ENCODE measurements at regions not wholly inside any gene's neighbourhood (a gene's known extent, or its start where the extent isn't known, plus 50 kb on each side); places are given as distances from the start of the nearest gene placed in this dataset.
"Not testable (repeated sequence)": the region's sequence is repeated elsewhere in the genome, so short reads cannot be mapped to it uniquely, and the experiment has no call there.

- no peaks in the 10 kb centered on the region for H3K36me3 ChIP-seq (ENCODE audit: control insufficient read depth, insufficient read depth, low read length)
- TF ChIP-seq CTCF (IDR thresholded peaks at IDR 0.05), result no peak
- no peak overlapping the region for H3K27ac ChIP-seq
- H3K9me3 ChIP-seq (ENCODE audit: control insufficient read depth, low read length), result no peaks in the 10 kb centered on the region
- H3K79me2 ChIP-seq, result no peaks in the 10 kb centered on the region
- no peak overlapping the region for H3K9ac ChIP-seq
- H3K4me1 ChIP-seq, result no peaks in the 10 kb centered on the region
- H3K27me3 ChIP-seq (ENCODE audit: control insufficient read depth, insufficient read depth, low read length), result no peaks in the 10 kb centered on the region
- no peak overlapping the region for H3K4me2 ChIP-seq (ENCODE audit: low read length)
- H2AFZ ChIP-seq, result no peak overlapping the region
- no peak overlapping the region for H3K4me3 ChIP-seq (ENCODE audit: low read depth, low read length)
Observed at GRCh38 chr12:73221398-73221797, 949.2 kb downstream of the TRHDE start.

GRCh38 chr12:73221836-73222235 is 949.7 kb downstream of the TRHDE start:
- H3K9me3 ChIP-seq (ENCODE audit: control insufficient read depth, low read length), result no peaks in the 10 kb centered on the region
- no peak overlapping the region for H3K4me3 ChIP-seq (ENCODE audit: low read depth, low read length)
- no peak overlapping the region for H3K4me2 ChIP-seq (ENCODE audit: low read length)
- no peaks in the 10 kb centered on the region for H3K79me2 ChIP-seq
- H3K27ac ChIP-seq, result no peak overlapping the region
- H3K9ac ChIP-seq, result no peak overlapping the region
- no peak for TF ChIP-seq CTCF (IDR thresholded peaks at IDR 0.05)
- no peak overlapping the region for H2AFZ ChIP-seq
- no peaks in the 10 kb centered on the region for H3K4me1 ChIP-seq
- H3K27me3 ChIP-seq (ENCODE audit: control insufficient read depth, insufficient read depth, low read length), result no peaks in the 10 kb centered on the region
- H3K36me3 ChIP-seq (ENCODE audit: control insufficient read depth, insufficient read depth, low read length), result no peaks in the 10 kb centered on the region

DNA sequence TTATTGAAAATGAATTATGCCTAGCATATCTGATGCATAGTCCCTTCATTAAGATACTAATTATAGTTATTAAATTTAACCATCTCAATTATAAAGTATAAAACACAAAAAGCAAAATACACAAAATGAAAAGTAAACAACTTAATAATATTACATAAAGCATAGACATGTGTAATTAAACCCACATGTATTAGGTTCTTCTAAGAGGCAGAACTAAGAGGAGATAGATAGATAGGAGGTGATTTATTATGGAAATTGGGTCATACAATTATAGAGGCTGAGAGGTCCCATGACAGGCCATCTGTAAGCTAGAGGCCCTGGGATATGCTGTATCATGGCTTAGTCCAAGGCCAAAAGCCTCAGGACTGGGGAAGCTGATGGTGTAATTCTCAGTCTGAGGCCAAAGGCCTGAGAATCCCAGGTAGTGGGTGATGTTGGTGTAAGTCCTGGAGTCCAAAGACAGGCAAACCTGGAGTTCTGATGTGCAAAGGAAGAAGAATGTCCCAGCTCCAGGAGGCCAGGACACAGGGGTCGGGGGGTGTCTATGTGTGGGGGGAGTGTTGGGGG is 953.3 kb downstream of the TRHDE start:
- Histone ChIP-seq H3K9me3 (ENCODE audit: control insufficient read depth, low read length) (no peaks in the 10 kb centered on the region), H3K4me1 (no peaks in the 10 kb centered on the region)

GRCh38 chr12:73225941-73226340 is 953.8 kb downstream of the TRHDE start:
- no peak overlapping the region for H3K9ac ChIP-seq
- H3K27me3 ChIP-seq (ENCODE audit: control insufficient read depth, insufficient read depth, low read length), result no peaks in the 10 kb centered on the region
- H3K27ac ChIP-seq, result no peak overlapping the region
- TF ChIP-seq CTCF (IDR thresholded peaks at IDR 0.05), result no peak
- no peak overlapping the region for H2AFZ ChIP-seq
- H3K79me2 ChIP-seq, result no peaks in the 10 kb centered on the region
- H3K4me1 ChIP-seq, result no peaks in the 10 kb centered on the region
- H3K36me3 ChIP-seq (ENCODE audit: control insufficient read depth, insufficient read depth, low read length), result no peaks in the 10 kb centered on the region
- no peak overlapping the region for H3K4me2 ChIP-seq (ENCODE audit: low read length)
- H3K9me3 ChIP-seq (ENCODE audit: control insufficient read depth, low read length), result no peaks in the 10 kb centered on the region
- no peak overlapping the region for H3K4me3 ChIP-seq (ENCODE audit: low read depth, low read length)

More for the DNA sequence above, 953.3 kb downstream of the TRHDE start:
- H2AFZ ChIP-seq, result no peak overlapping the region
- no peaks in the 10 kb centered on the region for H3K27me3 ChIP-seq (ENCODE audit: control insufficient read depth, insufficient read depth, low read length)
- no peak overlapping the region for H3K4me3 ChIP-seq (ENCODE audit: low read depth, low read length)
- H3K4me2 ChIP-seq (ENCODE audit: low read length), result no peak overlapping the region
- TF ChIP-seq CTCF (IDR thresholded peaks at IDR 0.05), result no peak
- no peak overlapping the region for H3K9ac ChIP-seq
- H3K27ac ChIP-seq, result no peak overlapping the region
- no peaks in the 10 kb centered on the region for H3K79me2 ChIP-seq
- no peaks in the 10 kb centered on the region for H3K36me3 ChIP-seq (ENCODE audit: control insufficient read depth, insufficient read depth, low read length)

DNA sequence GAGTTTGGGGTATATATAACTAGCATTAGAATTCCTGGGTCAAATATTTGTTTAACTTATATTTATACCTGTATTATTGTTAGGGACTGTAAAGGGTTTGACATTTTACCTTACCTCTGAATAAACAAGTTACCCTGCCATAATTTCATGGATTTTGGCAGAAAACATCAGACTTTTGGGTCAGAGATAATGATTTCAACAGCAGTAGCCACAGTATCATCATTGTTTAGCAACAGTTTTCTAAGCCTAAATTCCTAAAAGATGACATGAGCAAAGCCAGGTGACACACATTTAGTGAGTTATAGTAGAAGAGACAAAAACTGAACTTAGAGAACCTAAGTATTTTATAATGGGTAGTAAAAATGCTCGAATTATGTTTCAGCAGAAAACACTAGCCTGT is 954.4 kb downstream of the TRHDE start:
- TF ChIP-seq CTCF (IDR thresholded peaks at IDR 0.05), result no peak
- H2AFZ ChIP-seq, result no peak overlapping the region
- no peaks in the 10 kb centered on the region for H3K36me3 ChIP-seq (ENCODE audit: control insufficient read depth, insufficient read depth, low read length)
- H3K27me3 ChIP-seq (ENCODE audit: control insufficient read depth, insufficient read depth, low read length), result no peaks in the 10 kb centered on the region
- no peaks in the 10 kb centered on the region for H3K9me3 ChIP-seq (ENCODE audit: control insufficient read depth, low read length)
- no peak overlapping the region for H3K4me3 ChIP-seq (ENCODE audit: low read depth, low read length)
- no peak overlapping the region for H3K27ac ChIP-seq
- H3K4me2 ChIP-seq (ENCODE audit: low read length), result no peak overlapping the region
- H3K9ac ChIP-seq, result no peak overlapping the region
- H3K4me1 ChIP-seq, result no peaks in the 10 kb centered on the region
- no peaks in the 10 kb centered on the region for H3K79me2 ChIP-seq

DNA sequence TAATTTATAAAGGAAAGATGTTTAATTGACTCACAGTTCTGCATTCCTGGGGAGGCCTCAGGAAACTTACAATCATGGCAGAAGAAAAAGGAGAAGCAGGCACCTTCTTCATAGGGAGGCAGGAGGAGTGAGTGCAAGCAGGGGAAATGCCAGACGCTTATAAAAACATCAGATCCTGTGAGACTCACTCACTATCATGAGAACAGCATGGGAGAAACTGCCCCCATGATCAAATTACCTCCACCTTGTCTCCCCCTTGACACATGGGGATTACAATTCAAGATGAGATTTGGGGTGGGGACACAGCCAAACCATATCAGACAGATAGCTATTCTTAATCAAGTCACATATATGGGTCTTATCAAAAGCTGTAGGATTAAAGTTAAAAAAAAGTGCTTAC is 956.7 kb downstream of the TRHDE start:
- H3K9ac ChIP-seq; H2AFZ ChIP-seq; H3K27ac ChIP-seq; H3K9me3 ChIP-seq (ENCODE audit: control insufficient read depth, low read length); H3K27me3 ChIP-seq (ENCODE audit: control insufficient read depth, insufficient read depth, low read length); H3K79me2 ChIP-seq; H3K4me1 ChIP-seq; H3K4me3 ChIP-seq (ENCODE audit: low read depth, low read length); H3K4me2 ChIP-seq (ENCODE audit: low read length); H3K36me3 ChIP-seq (ENCODE audit: control insufficient read depth, insufficient read depth, low read length): not testable (repeated sequence)
